HG03565 (cell line): ENCODE measurements at regions not wholly inside any gene's neighbourhood (a gene's known extent, or its start where the extent isn't known, plus 50 kb on each side); places are given as distances from the start of the nearest gene placed in this dataset.

Source experiments
- ATAC-seq: cut with Tn5 transposase; IDR thresholded peaks from one replicate; pipeline ENCODE4 v1.9.1; 2021; ENCODE audit warnings: mild to moderate bottlenecking, moderate library complexity; ENCODE audit not compliant: unreplicated experiment

DNA sequence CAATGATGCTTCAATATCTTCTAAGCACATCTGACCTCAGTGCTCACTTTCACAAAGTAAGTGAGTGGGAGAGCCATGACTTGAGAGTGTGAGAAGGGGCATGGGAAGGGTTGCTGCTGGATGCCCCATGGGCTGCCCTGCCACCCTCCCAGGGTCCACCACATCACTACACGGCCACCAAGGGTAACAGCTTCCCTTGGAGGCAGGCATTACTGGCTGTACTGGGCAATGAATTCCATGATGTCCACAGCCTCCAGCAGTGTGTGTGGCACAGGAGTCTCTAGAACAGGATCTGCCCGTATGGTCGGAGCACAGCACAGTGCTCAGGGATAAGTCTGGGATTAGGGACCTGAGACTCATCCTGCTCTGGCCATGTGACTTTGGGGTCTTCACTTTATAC is 481.0 kb upstream of the MYT1L start:
- ATAC-seq = no peak

DNA sequence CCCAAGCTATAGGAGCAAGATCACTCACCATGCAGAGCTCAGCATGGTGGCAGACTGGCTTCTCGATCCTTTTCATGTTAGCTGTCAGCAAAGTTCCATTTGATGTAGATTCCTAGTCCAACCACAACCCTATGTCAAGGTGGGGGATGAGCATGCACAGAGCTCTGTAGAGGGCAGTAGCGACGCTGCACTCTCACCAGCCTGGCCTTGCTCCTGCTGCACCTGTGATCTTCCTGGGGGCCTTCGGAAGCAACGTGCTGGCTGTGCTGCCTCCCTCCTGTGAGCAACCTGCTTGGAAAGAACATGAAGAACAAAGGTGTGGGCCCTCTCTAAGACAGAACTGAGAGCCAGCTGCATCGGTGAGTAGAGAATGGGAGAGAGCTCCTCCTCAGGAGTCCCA is 479.4 kb upstream of the MYT1L start:
- no peak for ATAC-seq

GRCh38 chr2:2809771-2810170 is 478.7 kb upstream of the MYT1L start:
- ATAC-seq = no peak

DNA sequence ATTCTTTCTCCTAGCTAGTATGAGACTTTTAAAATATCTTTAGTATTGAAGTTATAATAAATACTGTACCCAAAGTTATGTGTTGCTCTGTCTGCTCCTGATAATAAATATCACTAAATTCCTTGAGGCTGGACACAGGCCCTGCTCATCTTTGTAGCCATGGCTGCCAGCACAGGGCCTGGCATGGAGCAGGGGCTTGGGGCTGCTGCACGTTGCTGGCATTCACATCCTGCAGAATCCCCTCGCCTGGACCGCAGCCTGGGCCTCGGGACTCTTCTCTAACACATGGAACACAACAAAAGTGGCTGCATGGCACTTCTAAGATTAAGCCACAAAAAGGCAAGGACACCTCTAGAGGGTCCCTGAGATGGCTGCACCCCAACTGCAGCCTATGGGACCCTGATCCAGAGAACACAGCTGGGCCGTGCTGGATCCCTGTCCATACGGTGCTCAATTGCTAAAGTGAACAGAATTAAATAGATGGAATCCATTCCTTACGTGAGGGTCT is 477.5 kb upstream of the MYT1L start:
- no peak for ATAC-seq

DNA sequence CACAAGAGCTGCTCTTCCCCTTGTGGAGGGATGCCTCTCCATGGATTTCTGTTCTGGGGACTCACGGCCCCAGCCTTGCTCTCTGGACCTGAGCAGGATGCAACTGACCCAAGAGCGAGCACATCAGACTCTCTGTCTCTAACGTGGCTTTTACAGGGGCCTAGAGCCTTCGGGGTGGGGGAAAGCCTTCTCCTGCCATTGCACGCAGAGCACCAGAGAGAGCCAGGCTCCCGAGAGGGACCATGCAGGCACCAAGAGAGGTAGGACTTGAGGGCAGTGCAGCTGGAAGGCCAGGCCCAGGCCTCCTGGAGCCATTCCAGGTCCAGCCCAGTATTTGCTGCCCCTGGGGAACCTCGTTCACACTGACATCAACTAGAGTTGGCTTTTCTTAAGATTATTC is 475.6 kb upstream of the MYT1L start:
- ATAC-seq = no peak

DNA sequence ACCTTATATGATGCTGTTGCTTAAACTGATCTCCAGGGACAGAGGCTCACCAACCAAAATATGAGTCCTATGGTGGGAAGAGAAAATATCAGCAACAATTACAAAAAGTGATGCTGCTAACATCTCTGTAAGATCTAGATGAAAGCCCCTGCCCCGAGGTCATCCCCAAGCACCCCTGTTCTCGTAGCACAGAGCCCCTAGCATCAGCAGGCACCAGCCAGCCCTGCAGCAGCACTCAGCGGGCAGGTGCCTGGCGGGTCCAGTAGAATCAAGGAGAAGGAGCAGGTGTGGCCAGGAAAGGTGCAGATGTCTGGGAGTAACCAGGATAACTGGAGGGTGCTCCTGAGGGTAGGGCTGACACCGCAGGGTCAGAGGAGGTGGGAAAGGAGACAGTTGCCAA is 474.2 kb upstream of the MYT1L start:
- no peak for ATAC-seq

- ATAC-seq = no peak
Observed at GRCh38 chr2:2804528-2804927, 473.5 kb upstream of the MYT1L start.

- ATAC-seq = no peak
Observed at GRCh38 chr2:2801458-2801857, 470.4 kb upstream of the MYT1L start.

GRCh38 chr2:2800697-2801096 is 469.6 kb upstream of the MYT1L start:
- no peak for ATAC-seq

GRCh38 chr2:2800001-2800400 is 468.9 kb upstream of the MYT1L start:
- no peak for ATAC-seq

- ATAC-seq = no peak
Observed at GRCh38 chr2:2799151-2799697, 468.1 kb upstream of the MYT1L start.

- no peak for ATAC-seq
Observed at GRCh38 chr2:2798337-2798736, 467.3 kb upstream of the MYT1L start.

DNA sequence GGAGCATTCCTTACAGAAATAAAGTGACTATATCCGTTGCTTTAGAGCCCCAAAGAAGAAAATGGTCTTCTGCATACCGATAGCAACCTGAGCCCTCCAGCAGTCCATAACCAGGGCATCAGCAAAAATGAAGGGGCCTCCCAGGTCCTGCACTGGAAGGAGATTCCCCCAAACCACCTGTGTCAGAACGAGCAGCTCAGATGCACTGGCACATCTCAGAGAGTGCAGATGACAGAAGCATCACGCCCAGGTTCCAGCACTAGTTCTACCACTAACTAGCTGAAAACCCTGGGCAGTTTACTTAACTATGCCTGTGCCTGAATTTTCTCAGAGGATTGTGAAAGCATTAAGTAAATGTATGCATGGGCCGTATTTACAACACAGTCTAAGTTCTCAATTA is 466.7 kb upstream of the MYT1L start:
- no peak for ATAC-seq

GRCh38 chr2:2796207-2796606 is 465.1 kb upstream of the MYT1L start:
- no peak for ATAC-seq

- no peak for ATAC-seq
Observed at GRCh38 chr2:2795438-2796091, 464.5 kb upstream of the MYT1L start.

DNA sequence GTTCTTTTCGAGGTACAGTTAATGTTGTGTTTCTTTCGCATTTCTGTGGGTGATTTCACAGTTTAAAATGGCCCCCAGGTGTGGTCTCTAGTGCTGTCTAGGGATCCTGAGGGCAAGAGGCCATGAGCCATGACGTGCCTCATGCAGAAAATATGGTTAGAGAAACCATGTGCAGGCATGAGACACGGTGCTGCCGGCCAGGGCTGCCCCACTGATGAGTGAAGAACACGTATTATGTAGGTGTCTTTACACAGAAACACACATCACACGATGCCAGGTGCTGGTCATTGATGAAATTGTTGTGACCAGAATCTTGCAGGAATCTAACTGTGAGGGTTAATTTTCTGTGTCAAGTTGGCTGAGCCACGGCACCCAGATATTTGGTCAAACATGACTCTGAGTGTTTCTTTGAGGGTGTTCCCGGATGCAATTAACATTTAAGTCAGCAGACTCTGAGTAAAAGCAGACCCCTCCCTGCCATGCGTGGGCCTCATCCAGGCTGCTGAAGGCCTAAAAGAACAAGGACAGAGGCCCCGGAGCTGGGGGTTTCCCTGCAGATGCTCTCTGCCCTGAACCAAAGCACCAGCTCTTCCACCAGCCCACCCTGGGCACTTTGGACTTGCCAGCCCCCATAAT is 463.0 kb upstream of the MYT1L start:
- ATAC-seq = no peak

- ATAC-seq = no peak
Observed at GRCh38 chr2:2793514-2793913, 462.4 kb upstream of the MYT1L start.

DNA sequence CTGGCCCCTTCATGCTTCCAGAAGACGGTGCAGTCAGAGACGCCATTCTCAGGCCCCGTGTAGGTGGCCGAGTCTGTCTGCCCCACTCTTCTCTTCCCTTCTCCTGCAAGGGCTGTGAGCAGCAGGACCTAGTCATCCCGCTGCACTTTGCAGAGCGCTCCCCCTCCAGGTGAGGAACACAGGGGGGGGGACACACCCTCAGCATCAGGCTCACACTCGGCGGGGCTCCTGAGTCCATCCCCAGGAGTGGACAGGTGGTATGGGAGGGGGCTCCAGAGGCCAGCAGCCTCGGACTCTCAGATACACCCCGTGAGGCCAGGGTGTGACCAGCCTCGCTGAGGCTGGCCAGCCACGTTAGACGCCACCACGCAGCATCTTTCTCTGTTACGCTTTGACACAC is 460.5 kb upstream of the MYT1L start:
- no peak for ATAC-seq

- no peak for ATAC-seq
Observed at GRCh38 chr2:2791031-2791430, 460.0 kb upstream of the MYT1L start.

DNA sequence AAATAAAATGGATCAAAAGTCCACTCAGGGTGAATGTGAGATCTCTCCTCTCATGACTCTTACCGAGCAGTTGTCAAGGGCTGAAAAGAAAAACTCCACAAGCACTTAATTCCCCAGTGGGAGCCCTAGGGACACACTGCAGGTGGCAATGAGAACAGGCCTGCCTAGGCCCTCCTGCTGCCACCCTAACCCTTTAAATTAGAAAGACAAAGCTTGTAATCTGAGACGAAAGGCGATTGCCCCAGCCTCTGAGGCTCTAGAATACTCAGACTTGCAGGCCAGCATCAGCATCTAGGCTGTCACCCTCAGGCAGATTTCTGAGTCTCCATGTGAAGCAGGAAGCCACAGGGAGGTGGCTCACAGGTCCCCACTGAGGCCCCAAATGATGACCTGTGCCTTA is 457.0 kb upstream of the MYT1L start:
- ATAC-seq = no peak

- no peak for ATAC-seq
Observed at GRCh38 chr2:2787301-2787907, 456.3 kb upstream of the MYT1L start.

GRCh38 chr2:2782007-2782406 is 450.9 kb upstream of the MYT1L start:
- no peak for ATAC-seq
